ENCODE measurements at regions not wholly inside any gene's neighbourhood (a gene's known extent, or its start where the extent isn't known, plus 50 kb on each side); places are given as distances from the start of the nearest gene placed in this dataset.

DNA sequence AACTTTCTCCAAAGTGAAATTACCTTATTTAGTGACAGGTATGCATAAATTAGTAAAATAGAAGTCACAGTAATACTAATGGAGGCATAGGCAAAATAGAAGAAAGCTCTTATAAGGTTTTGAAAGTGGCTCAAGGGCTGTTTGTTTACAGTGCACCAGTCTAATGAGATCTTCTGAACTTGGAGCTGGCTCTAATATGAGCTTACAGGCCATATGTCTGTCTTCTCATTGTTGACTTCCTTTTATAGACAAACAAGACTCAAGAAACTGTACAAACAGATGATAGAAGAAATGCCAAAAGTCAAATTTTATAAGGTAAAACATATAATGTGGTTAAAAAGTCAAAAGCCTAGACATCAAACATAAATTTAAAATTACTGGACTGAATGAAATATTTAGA, 207.5 kb upstream of the NEGR1 start:
- TF ChIP-seq POLR2A (IDR thresholded peaks at IDR 0.05): no peak
- TF ChIP-seq, protein P1, sequence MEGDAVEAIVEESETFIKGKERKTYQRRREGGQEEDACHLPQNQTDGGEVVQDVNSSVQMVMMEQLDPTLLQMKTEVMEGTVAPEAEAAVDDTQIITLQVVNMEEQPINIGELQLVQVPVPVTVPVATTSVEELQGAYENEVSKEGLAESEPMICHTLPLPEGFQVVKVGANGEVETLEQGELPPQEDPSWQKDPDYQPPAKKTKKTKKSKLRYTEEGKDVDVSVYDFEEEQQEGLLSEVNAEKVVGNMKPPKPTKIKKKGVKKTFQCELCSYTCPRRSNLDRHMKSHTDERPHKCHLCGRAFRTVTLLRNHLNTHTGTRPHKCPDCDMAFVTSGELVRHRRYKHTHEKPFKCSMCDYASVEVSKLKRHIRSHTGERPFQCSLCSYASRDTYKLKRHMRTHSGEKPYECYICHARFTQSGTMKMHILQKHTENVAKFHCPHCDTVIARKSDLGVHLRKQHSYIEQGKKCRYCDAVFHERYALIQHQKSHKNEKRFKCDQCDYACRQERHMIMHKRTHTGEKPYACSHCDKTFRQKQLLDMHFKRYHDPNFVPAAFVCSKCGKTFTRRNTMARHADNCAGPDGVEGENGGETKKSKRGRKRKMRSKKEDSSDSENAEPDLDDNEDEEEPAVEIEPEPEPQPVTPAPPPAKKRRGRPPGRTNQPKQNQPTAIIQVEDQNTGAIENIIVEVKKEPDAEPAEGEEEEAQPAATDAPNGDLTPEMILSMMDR (IDR thresholded peaks at IDR 0.05): no peak

All from ovary (tissue), 3 donors.